GM23248 (cell line): ENCODE measurements at regions not wholly inside any gene's neighbourhood (a gene's known extent, or its start where the extent isn't known, plus 50 kb on each side); places are given as distances from the start of the nearest gene placed in this dataset.
"Not testable (repeated sequence)": the region's sequence is repeated elsewhere in the genome, so short reads cannot be mapped to it uniquely, and the experiment has no call there.

Experiments used
- EZH2 ChIP-seq: fragments of 200-600 bp; sonication (generic); IDR thresholded peaks from 2 replicates; pipeline ENCODE4 v1.6.1; 2018; ENCODE audit warnings: antibody characterized with exemption, mild to moderate bottlenecking; ENCODE audit not compliant: insufficient read depth, poor library complexity, severe bottlenecking
- EZH2phosphoT487 ChIP-seq: fragments of 200-600 bp; sonication (generic); IDR thresholded peaks from 2 replicates; pipeline ENCODE4 v1.6.1; 2018; ENCODE audit warnings: antibody characterized with exemption, moderate library complexity, mild to moderate bottlenecking, low read depth; ENCODE audit not compliant: insufficient read depth

DNA sequence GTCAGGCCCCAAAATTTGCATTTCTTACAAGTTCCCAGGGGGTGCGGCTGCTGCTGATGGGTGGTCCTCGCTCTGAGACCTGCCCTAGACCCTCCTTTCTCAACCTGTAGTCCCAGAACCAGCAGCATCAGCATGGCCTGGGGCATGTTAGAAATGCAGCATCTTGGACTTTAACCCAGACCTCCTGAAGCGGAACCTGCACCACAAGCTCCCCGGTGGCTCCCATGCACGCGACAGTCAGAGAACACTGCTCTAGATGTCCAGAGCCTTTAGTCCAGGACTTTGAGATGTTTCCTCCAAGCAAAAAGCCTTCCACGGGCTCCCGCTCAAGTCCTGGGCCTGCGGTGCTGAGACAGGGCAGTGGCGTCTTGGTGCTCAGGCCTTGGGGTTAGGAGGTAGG lies 149.8 kb downstream of the SREK1 start:
- TF ChIP-seq EZH2phosphoT487, EZH2: not testable (repeated sequence)
